ENCODE measurements at regions not wholly inside any gene's neighbourhood (a gene's known extent, or its start where the extent isn't known, plus 50 kb on each side); places are given as distances from the start of the nearest gene placed in this dataset.

GRCh38 chr7:85407391-85407790, 220.5 kb upstream of the SEMA3D start:
- no peak for ATAC-seq (ENCODE audit: low FRiP score)
- no peak for DNase-seq (ENCODE audit: low spot score)
- TF ChIP-seq, protein P1, sequence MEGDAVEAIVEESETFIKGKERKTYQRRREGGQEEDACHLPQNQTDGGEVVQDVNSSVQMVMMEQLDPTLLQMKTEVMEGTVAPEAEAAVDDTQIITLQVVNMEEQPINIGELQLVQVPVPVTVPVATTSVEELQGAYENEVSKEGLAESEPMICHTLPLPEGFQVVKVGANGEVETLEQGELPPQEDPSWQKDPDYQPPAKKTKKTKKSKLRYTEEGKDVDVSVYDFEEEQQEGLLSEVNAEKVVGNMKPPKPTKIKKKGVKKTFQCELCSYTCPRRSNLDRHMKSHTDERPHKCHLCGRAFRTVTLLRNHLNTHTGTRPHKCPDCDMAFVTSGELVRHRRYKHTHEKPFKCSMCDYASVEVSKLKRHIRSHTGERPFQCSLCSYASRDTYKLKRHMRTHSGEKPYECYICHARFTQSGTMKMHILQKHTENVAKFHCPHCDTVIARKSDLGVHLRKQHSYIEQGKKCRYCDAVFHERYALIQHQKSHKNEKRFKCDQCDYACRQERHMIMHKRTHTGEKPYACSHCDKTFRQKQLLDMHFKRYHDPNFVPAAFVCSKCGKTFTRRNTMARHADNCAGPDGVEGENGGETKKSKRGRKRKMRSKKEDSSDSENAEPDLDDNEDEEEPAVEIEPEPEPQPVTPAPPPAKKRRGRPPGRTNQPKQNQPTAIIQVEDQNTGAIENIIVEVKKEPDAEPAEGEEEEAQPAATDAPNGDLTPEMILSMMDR (IDR thresholded peaks at IDR 0.05): no peak

GRCh38 chr7:85405016-85405902, 218.4 kb upstream of the SEMA3D start:
- no peak for ATAC-seq (ENCODE audit: low FRiP score)
- no peak for DNase-seq (ENCODE audit: low spot score)
- TF ChIP-seq, protein P1 (IDR thresholded peaks at IDR 0.05): no peak

DNA sequence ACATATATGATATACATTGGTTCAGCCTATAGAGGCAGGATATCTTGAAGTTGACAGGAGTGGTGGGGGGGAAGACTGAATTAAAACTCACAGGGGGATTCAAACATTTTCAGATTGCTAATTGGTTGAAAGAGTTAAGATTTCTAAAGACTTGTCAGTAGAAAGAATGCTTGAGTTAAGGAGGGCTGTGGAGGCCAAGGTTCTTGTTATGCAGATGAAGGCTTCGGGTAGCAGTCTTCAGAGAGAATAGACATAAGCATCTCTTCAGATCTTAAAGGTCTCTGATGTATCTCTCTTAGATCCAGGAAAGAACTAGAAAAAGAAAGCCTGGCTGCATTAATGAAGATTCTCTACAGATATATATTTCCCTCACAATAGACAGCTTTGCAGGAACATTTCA, 209.8 kb upstream of the SEMA3D start:
- ATAC-seq (ENCODE audit: low FRiP score): no peak
- DNase-seq (ENCODE audit: low spot score): no peak
- TF ChIP-seq, protein P1 (IDR thresholded peaks at IDR 0.05): no peak

DNA sequence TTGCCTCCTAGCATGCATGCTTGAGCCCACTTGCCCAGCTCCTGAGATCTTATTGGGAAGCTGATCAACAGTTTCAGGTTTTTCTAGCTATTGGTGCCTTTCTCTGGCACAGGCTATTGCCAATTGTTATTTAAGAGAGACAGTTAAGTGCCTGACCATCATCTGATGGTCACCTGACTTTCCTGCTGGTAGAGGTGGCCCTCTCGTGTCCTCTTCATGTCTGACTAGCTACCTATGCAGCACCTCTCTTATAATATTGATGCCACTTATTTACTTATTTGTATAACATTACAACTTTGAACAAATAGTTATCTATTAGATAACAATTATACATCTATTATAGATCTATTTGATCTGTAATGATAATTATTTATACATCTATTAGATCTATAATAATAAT, 205.9 kb upstream of the SEMA3D start:
- DNase-seq (ENCODE audit: low spot score) (no peak), ATAC-seq (ENCODE audit: low FRiP score) (no peak)
- TF ChIP-seq, protein P1 (IDR thresholded peaks at IDR 0.05): no peak

GRCh38 chr7:85392326-85392725, 205.5 kb upstream of the SEMA3D start:
- TF ChIP-seq, protein P1 (IDR thresholded peaks at IDR 0.05): no peak
- no peak for ATAC-seq (ENCODE audit: low FRiP score)
- DNase-seq (ENCODE audit: low spot score): no peak

DNA sequence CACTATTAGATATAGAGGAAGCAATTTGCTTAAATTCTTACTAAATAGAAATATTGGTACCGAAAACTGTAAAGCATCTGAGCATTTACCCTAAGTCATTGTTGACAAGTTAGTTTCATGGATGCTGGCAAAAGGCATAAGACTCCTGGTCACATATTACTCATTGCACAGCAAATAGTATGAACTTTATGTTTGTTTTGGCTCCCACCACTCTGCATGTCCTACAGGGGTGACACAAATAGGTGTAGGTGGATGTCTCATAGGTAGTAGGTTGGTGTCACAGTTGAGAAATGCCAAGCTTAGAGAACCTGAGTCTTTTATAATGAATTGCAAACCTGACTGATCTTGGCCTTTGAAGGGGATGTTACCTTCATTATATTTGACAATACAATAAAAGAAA, 199.6 kb upstream of the SEMA3D start:
- no peak for DNase-seq (ENCODE audit: low spot score)
- no peak for ATAC-seq (ENCODE audit: low FRiP score)
- TF ChIP-seq, protein P1 (IDR thresholded peaks at IDR 0.05): no peak

GRCh38 chr7:85384392-85384791, 197.5 kb upstream of the SEMA3D start:
- ATAC-seq (ENCODE audit: low FRiP score): no peak
- TF ChIP-seq, protein P1 (IDR thresholded peaks at IDR 0.05): no peak

More at GRCh38 chr7:85384392-85384791, 197.5 kb upstream of the SEMA3D start:
- DNase-seq (ENCODE audit: low spot score): no peak
